A549 (cell line): ENCODE measurements at regions not wholly inside any gene's neighbourhood (a gene's known extent, or its start where the extent isn't known, plus 50 kb on each side); places are given as distances from the start of the nearest gene placed in this dataset.

Source experiments
- ATAC-seq, 2 experiments: fragments of 200-7000 bp in 1 of 2; fragments of >200 bp in 1 of 2; cut with Nextera tagmentation in 1 of 2; cut with Tn5 transposase in 1 of 2; 3 replicates each; pipeline versions ENCODE4 v1.8.0 to v1.9.1; 2018 to 2020; ENCODE audit warnings: mild to moderate bottlenecking in 1 of 2, moderate library complexity in 1 of 2
- CTCF ChIA-PET: fragments of 300-600 bp; sonication (Branson Sonifier 250); formaldehyde crosslinking; extraction: SDS; loops from one replicate; lab custom pipeline; 2021; ENCODE audit warnings: antibody characterized with exemption, inconsistent platforms; lab: Yijun Ruan, JAX
- POLR2A ChIA-PET: fragments of 350-600 bp; formaldehyde crosslinking; extraction: SDS; loops from one replicate; lab custom pipeline; 2021; ENCODE audit warnings: antibody characterized with exemption, inconsistent platforms; lab: Yijun Ruan, JAX
- DNase-seq, 2 experiments: peaks; one replicate each; pipeline versions ENCODE4 v3.0.0 to v3.0.0-alpha.2; 2011 to 2016; ENCODE audit warnings: low read depth in 1 of 2, low spot score in 1 of 2
- FAIRE-seq: peaks from 2 replicates; lab custom pipeline; 2011; peaks lifted over from hg19 to GRCh38; lab: Jason Lieb, UNC
- H3K27ac ChIP-seq, 2 experiments: fragments of >200 bp; sonication (Bioruptor Twin); formaldehyde crosslinking; 3 replicates each; pipeline ENCODE4 v1.5.1; 2016 to 2017
- H3K4me1 ChIP-seq: fragments of >200 bp; sonication (Bioruptor Twin); formaldehyde crosslinking; 3 replicates; pipeline ENCODE4 v1.6.1; 2016
- H3K4me2 ChIP-seq: fragments of >200 bp; sonication (Bioruptor Twin); formaldehyde crosslinking; 3 replicates; pipeline ENCODE4 v1.6.1; 2016
- H3K4me3 ChIP-seq: fragments of >200 bp; sonication (Bioruptor Twin); formaldehyde crosslinking; 3 replicates; pipeline ENCODE4 v1.5.1; 2016
- H3K9me3 ChIP-seq: fragments of >200 bp; sonication (Bioruptor Twin); formaldehyde crosslinking; 3 replicates; pipeline ENCODE4 v1.6.1; 2016
- CBX2 ChIP-seq: fragments of 200-600 bp; sonication (generic); IDR thresholded peaks from 2 replicates; pipeline ENCODE4 v1.6.1; 2016; ENCODE audit warnings: low read depth, mild to moderate bottlenecking, borderline replicate concordance
- CEBPB ChIP-seq, 2 experiments: fragments of >200 bp in 1 of 2; sonication (Bioruptor Twin) in 1 of 2; formaldehyde crosslinking in 1 of 2; IDR thresholded peaks; 2 replicates each; pipeline ENCODE4 v1.6.1; 2012 to 2016
- CTCF ChIP-seq: fragments of >200 bp; sonication (Bioruptor Twin); formaldehyde crosslinking; IDR thresholded peaks from 3 replicates; pipeline ENCODE4 v1.5.1; 2016
- EHF ChIP-seq: fragments of 250-450 bp; sonication (Bioruptor Pico); IDR thresholded peaks from 2 replicates; pipeline ENCODE4 v1.5.0; 2020; ENCODE audit warnings: mild to moderate bottlenecking
- ELK1 ChIP-seq: fragments of 150-350 bp; IDR thresholded peaks from 2 replicates; pipeline ENCODE4 v1.6.1; 2014; ENCODE audit warnings: low read depth, mild to moderate bottlenecking, low read length
- EP300 ChIP-seq, 2 experiments: fragments of >200 bp; sonication (Bioruptor Twin); formaldehyde crosslinking; IDR thresholded peaks; 2 replicates in 1 of 2; 3 replicates in 1 of 2; pipeline ENCODE4 v1.6.1; 2016 to 2017
- FOSB ChIP-seq: fragments of 250-450 bp; sonication (Bioruptor Pico); IDR thresholded peaks from 2 replicates; pipeline ENCODE4 v1.5.0; 2020; ENCODE audit warnings: mild to moderate bottlenecking, moderate library complexity
- FOXS1 ChIP-seq: fragments of 250-450 bp; sonication (Bioruptor Pico); IDR thresholded peaks from 2 replicates; pipeline ENCODE4 v1.5.0; 2020; ENCODE audit warnings: mild to moderate bottlenecking, moderate library complexity
- HES2 ChIP-seq: fragments of >200 bp; sonication (Bioruptor Twin); formaldehyde crosslinking; IDR thresholded peaks from 2 replicates; pipeline ENCODE4 v1.6.1; 2016
- JUNB ChIP-seq: fragments of >200 bp; sonication (Bioruptor Twin); formaldehyde crosslinking; IDR thresholded peaks from 2 replicates; pipeline ENCODE4 v1.6.1; 2016
- MAZ ChIP-seq: fragments of 150-350 bp; IDR thresholded peaks from 2 replicates; pipeline ENCODE4 v1.6.1; 2014; ENCODE audit warnings: antibody characterized with exemption, low read depth, low read length, borderline replicate concordance
- NFE2L2 ChIP-seq: fragments of 150-350 bp; conservative IDR thresholded peaks from 2 replicates; pipeline ENCODE4 v1.6.1; 2014; ENCODE audit warnings: low read length
- REST ChIP-seq: fragments of 200-600 bp; sonication (generic); IDR thresholded peaks from 2 replicates; pipeline ENCODE4 v1.6.1; 2016; ENCODE audit warnings: antibody characterized with exemption, mild to moderate bottlenecking, moderate library complexity
- ZFP36 ChIP-seq: fragments of 450-650 bp; IDR thresholded peaks from 2 replicates; pipeline ENCODE4 v1.6.1; 2014; ENCODE audit warnings: borderline replicate concordance; ENCODE audit not compliant: partially characterized antibody
- ZSCAN20 ChIP-seq: fragments of 250-450 bp; sonication (Bioruptor Pico); IDR thresholded peaks from 2 replicates; pipeline ENCODE4 v1.8.0; 2022; ENCODE audit warnings: mild to moderate bottlenecking, moderate library complexity
- WGBS: methylation state at CpG from one replicate; pipeline ENCODE4 v1.1.6; 2017; ENCODE audit errors: missing lambda C conversion rate; 5-methylcytosine and 5-hydroxymethylcytosine counted together

- Histone ChIP-seq H3K4me1 (peaks cover 29% of the 10 kb centered on the region), H3K4me3 (no peak overlapping the region), H3K9me3 (no peaks in the 10 kb centered on the region), H3K4me2 (no peak overlapping the region), H3K27ac (peak overlapping the region in 1 of 2 experiments; percentile 81; a peak in 3 of 6 replicates)
- DNase-seq = no peak
- POLR2A ChIA-PET = no interaction called here
- no peak for ATAC-seq
- no peak for FAIRE-seq
- TF ChIP-seq JUNB (no peak), CEBPB (IDR thresholded peaks at IDR 0.05) (peak; percentile 17 to 70; a peak in 3 of 4 replicates)
- CTCF ChIA-PET = interaction anchor here (0.6 kb wide), 1 partner anchor 95 kb away, joined by 3 read pairs; no protein-coding TSS in a partner anchor
- 89% methylated on average over 6 of the region's 6 CpGs for WGBS
These were observed 133.8 kb upstream of the CPM start for GRCh38 chr12:69066492-69067373.

GRCh38 chr12:69067713-69068112 lies 134.7 kb upstream of the CPM start:
- Histone ChIP-seq H3K4me3 (no peak overlapping the region), H3K4me1 (peaks cover 29% of the 10 kb centered on the region), H3K4me2 (peak overlapping the region; percentile 58), H3K9me3 (no peaks in the 10 kb centered on the region), H3K27ac (peak overlapping the region; percentile 39 to 81; a peak in 5 of 6 replicates)
- TF ChIP-seq FOXS1 (CRISPR knock-in tag) (no peak), EHF (CRISPR knock-in tag) (no peak), EP300 (IDR thresholded peaks at IDR 0.05) (no peak), NFE2L2 (no peak), ELK1 (no peak), CBX2 (no peak), ZFP36 (no peak), MAZ (no peak), ZSCAN20 (CRISPR knock-in tag) (no peak), CTCF (no peak), FOSB (CRISPR knock-in tag) (no peak), HES2 (no peak), REST (no peak)
- ChIA-PET CTCF (interaction anchor here (0.6 kb wide), 1 partner anchor 56 kb away, joined by 3 read pairs; no protein-coding TSS in a partner anchor), POLR2A (no interaction called here)
- ATAC-seq (no peak), DNase-seq (no peak), FAIRE-seq (no peak)
- WGBS = 89% methylated on average over 6 of the region's 6 CpGs
